HCT116 (cell line): ENCODE measurements at regions not wholly inside any gene's neighbourhood (a gene's known extent, or its start where the extent isn't known, plus 50 kb on each side); places are given as distances from the start of the nearest gene placed in this dataset.

Source experiments
- ATAC-seq: fragments of 200-7000 bp; cut with Tn5 transposase; 2 replicates; pipeline ENCODE4 v1.9.1; 2020; ENCODE audit warnings: mild to moderate bottlenecking, moderate library complexity
- BruUV-seq: library from RNA; stranded (reverse); fragments of 400-500 nt; replicated peaks from 2 replicates; lab custom pipeline; 2021; lab: Mats Ljungman, UMichigan
- CTCF ChIA-PET: fragments of 300-600 bp; sonication (Branson Sonifier 250); formaldehyde crosslinking; loops from one replicate; lab custom pipeline; 2021; ENCODE audit warnings: antibody characterized with exemption; lab: Charles Lee
- POLR2A ChIA-PET: fragments of 300-600, 350-600 bp; sonication (Branson Sonifier 250); formaldehyde crosslinking; loops from one replicate; lab custom pipeline; 2021; ENCODE audit warnings: antibody characterized with exemption; lab: Charles Lee
- RAD21 ChIA-PET, 2 experiments: fragments of 300-600 bp; sonication (Branson Sonifier 250); formaldehyde crosslinking; loops; one replicate each; lab custom pipeline; 2023; ENCODE audit warnings: low total read pairs in 2 of 2; ENCODE audit not compliant: uncharacterized antibody in 2 of 2, unreplicated experiment in 2 of 2, low non-redundant PET in 1 of 2; lab: Charles Lee
- DNase-seq: peaks from one replicate; pipeline ENCODE4 v3.0.0-alpha.2; 2010; ENCODE audit warnings: low read depth, low spot score
- H2AFZ ChIP-seq: fragments of 200-600 bp; shearing (Covaris generic), sonication (generic); 2 replicates; pipeline ENCODE4 v1.6.1; 2017; ENCODE audit warnings: low read depth, mixed run types, mixed read lengths, antibody characterized with exemption, low read length; ENCODE audit not compliant: poor library complexity, severe bottlenecking
- H3K27ac ChIP-seq: 2 replicates; pipeline ENCODE4 v1.5.1; 2012; ENCODE audit warnings: low read depth, low read length
- H3K27me3 ChIP-seq: fragments of 200-600 bp; sonication (generic); 2 replicates; pipeline ENCODE4 v1.6.1; 2016; ENCODE audit warnings: mixed run types, low read length, mixed read lengths; ENCODE audit not compliant: insufficient read depth
- H3K36me3 ChIP-seq, 2 experiments: fragments of 200-500 bp in 1 of 2; fragments of 200-600 bp in 1 of 2; sonication (Bioruptor generic) in 1 of 2; sonication (generic) in 1 of 2; 2 replicates each; pipeline versions ENCODE4 v1.5.1 to v1.6.1; 2014 to 2016; ENCODE audit warnings: low read length in 2 of 2, inconsistent platforms in 1 of 2, mixed read lengths in 1 of 2, mixed run types in 1 of 2; ENCODE audit not compliant: insufficient read depth in 2 of 2, control insufficient read depth in 1 of 2
- H3K4me1 ChIP-seq, 2 experiments: fragments of 200-600 bp in 1 of 2; sonication (generic) in 1 of 2; 2 replicates each; pipeline versions ENCODE4 v1.5.1 to v1.6.1; 2012 to 2017; ENCODE audit warnings: low read length in 2 of 2, inconsistent platforms in 1 of 2, mild to moderate bottlenecking in 1 of 2, mixed read lengths in 1 of 2, mixed run types in 1 of 2, moderate library complexity in 1 of 2; ENCODE audit not compliant: insufficient read depth in 2 of 2, control insufficient read depth in 1 of 2
- H3K4me2 ChIP-seq: fragments of 200-600 bp; sonication (generic); 2 replicates; pipeline ENCODE4 v1.6.1; 2017; ENCODE audit warnings: mixed run types, low read length, mixed read lengths
- H3K4me3 ChIP-seq, 2 experiments: fragments of 200-600 bp in 1 of 2; sonication (generic) in 1 of 2; replicated peaks in 1 of 2; 2 replicates each; pipeline ENCODE4 v1.5.1; 2011 to 2016; ENCODE audit warnings: low read length in 2 of 2, control low read depth in 1 of 2, low read depth in 1 of 2, mild to moderate bottlenecking in 1 of 2, mixed read lengths in 1 of 2, mixed run types in 1 of 2
- H3K79me2 ChIP-seq: fragments of 200-600 bp; sonication (generic); 2 replicates; pipeline ENCODE4 v1.6.1; 2017; ENCODE audit warnings: mild to moderate bottlenecking, mixed run types, low read length, moderate library complexity, mixed read lengths; ENCODE audit not compliant: insufficient read depth
- H3K9ac ChIP-seq: fragments of 200-600 bp; sonication (generic); 2 replicates; pipeline ENCODE4 v1.6.1; 2016; ENCODE audit warnings: low read length, mixed read lengths
- H3K9me2 ChIP-seq: fragments of 200-600 bp; sonication (generic), shearing (Covaris generic); 2 replicates; pipeline ENCODE4 v1.6.1; 2017; ENCODE audit warnings: mixed run types, mild to moderate bottlenecking, moderate library complexity; ENCODE audit not compliant: insufficient read depth
- H3K9me3 ChIP-seq, 2 experiments: fragments of 200-500 bp in 1 of 2; fragments of 200-600 bp in 1 of 2; sonication (Bioruptor generic) in 1 of 2; sonication (generic) in 1 of 2; 2 replicates each; pipeline ENCODE4 v1.6.1; 2014 to 2017; ENCODE audit warnings: low read length in 2 of 2, mixed read lengths in 2 of 2, inconsistent platforms in 1 of 2, low read depth in 1 of 2, mild to moderate bottlenecking in 1 of 2, mixed run types in 1 of 2, moderate library complexity in 1 of 2; ENCODE audit not compliant: control insufficient read depth in 1 of 2, insufficient read depth in 1 of 2
- H4K20me1 ChIP-seq: fragments of 200-600 bp; sonication (generic), shearing (Covaris generic); 2 replicates; pipeline ENCODE4 v1.6.1; 2017; ENCODE audit warnings: mixed run types, mild to moderate bottlenecking, moderate library complexity; ENCODE audit not compliant: insufficient read depth
- ATF3 ChIP-seq: IDR thresholded peaks from 2 replicates; pipeline ENCODE4 v1.6.1; 2012
- CEBPB ChIP-seq: IDR thresholded peaks from 2 replicates; pipeline ENCODE4 v1.6.1; 2012; ENCODE audit warnings: low read depth
- ELF1 ChIP-seq: IDR thresholded peaks from 2 replicates; pipeline ENCODE4 v1.6.1; 2012; ENCODE audit warnings: low read depth, borderline replicate concordance
- EZH2phosphoT487 ChIP-seq: fragments of 200-600 bp; IDR thresholded peaks from 2 replicates; pipeline ENCODE4 v1.6.1; 2018; ENCODE audit warnings: antibody characterized with exemption, borderline replicate concordance
- JUND ChIP-seq: IDR thresholded peaks from 2 replicates; pipeline ENCODE4 v1.6.1; 2012
- POLR2AphosphoS5 ChIP-seq: IDR thresholded peaks from 2 replicates; pipeline ENCODE4 v1.6.1; 2011; ENCODE audit warnings: mild to moderate bottlenecking, low read depth, low read length, moderate library complexity
- SP1 ChIP-seq: IDR thresholded peaks from 2 replicates; pipeline ENCODE4 v1.6.1; 2012; ENCODE audit warnings: low read depth
- YY1 ChIP-seq: IDR thresholded peaks from 2 replicates; pipeline ENCODE4 v1.6.1; 2011; ENCODE audit warnings: low read length, low read depth, moderate library complexity, mild to moderate bottlenecking; ENCODE audit not compliant: insufficient replicate concordance; ENCODE audit errors: extremely low read depth
- ZBTB33 ChIP-seq: IDR thresholded peaks from 2 replicates; pipeline ENCODE4 v1.6.1; 2011; ENCODE audit warnings: mild to moderate bottlenecking, low read length, moderate library complexity; ENCODE audit not compliant: insufficient replicate concordance; ENCODE audit errors: extremely low read depth
- intact Hi-C: fragments of 100-400 bp; cut with micrococcal nuclease; formaldehyde crosslinking; loops from 2 replicates; pipeline ENCODE4 v1.10.0; 2022

DNA sequence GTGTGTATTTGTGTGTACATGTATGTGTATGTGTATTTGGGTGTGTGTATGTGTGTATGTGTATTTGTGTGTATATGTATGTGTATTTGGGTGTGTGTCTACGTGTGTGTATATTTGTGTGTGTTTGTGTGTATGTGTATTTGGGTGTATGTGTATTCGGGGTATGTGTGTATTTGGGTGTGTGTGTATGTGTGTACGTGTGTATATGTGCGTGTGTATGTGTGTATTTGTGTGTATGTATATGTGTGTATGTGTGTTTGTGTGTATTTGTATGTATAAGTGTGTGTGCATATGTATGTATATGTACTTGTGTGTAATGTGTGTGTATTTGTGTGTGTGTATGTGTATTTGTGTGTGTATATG is 62.0 kb downstream of the HAPSTR1 start:
- no peak overlapping the region for H3K4me2 ChIP-seq
- RAD21 ChIA-PET = no interaction called here
- H3K9me2 ChIP-seq = no peaks in the 10 kb centered on the region
- no peaks in the 10 kb centered on the region for H3K27me3 ChIP-seq
- H3K79me2 ChIP-seq = no peaks in the 10 kb centered on the region
- H3K4me3 ChIP-seq = no peak overlapping the region
- BruUV-seq = no TSS peak
- TF ChIP-seq ZBTB33 = no peak
- TF ChIP-seq SP1 = no peak
- TF ChIP-seq ATF3 = no peak
- no peak for TF ChIP-seq EZH2phosphoT487
- TF ChIP-seq POLR2AphosphoS5 = no peak
- no peak for TF ChIP-seq ELF1
- no peak for TF ChIP-seq JUND
- no peak for TF ChIP-seq YY1
- no peak for TF ChIP-seq CEBPB
- TF ChIP-seq, all 23 proteins: peak for 0
- Histone ChIP-seq H4K20me1 (no peaks in the 10 kb centered on the region), H2AFZ (no peak overlapping the region), H3K36me3 (no peaks in the 10 kb centered on the region), H3K9ac (no peak overlapping the region), H3K9me3 (no peaks in the 10 kb centered on the region), H3K27ac (no peak overlapping the region), H3K4me1 (peaks cover 0 to 5% of the 10 kb centered on the region in 2 experiments; a peak in 1 of 4 replicates)
- intact Hi-C loops = no loop called here
- no peak for DNase-seq
- ATAC-seq = no peak
- CTCF ChIA-PET = no interaction called here
- POLR2A ChIA-PET = no interaction called here
